ENCODE measurements at regions not wholly inside any gene's neighbourhood (a gene's known extent, or its start where the extent isn't known, plus 50 kb on each side); places are given as distances from the start of the nearest gene placed in this dataset.

GRCh38 chr13:62997038-62997599 lies 1581.5 kb upstream of the PCDH20 start:
- DNase-seq: no peak

GRCh38 chr13:62973804-62974203 lies 1558.2 kb upstream of the PCDH20 start:
- DNase-seq: no peak

GRCh38 chr13:62964522-62964921 lies 1548.9 kb upstream of the PCDH20 start:
- DNase-seq: no peak

- DNase-seq: no peak
Observed at GRCh38 chr13:62960723-62961122, 1545.1 kb upstream of the PCDH20 start.

- DNase-seq: no peak
Observed at GRCh38 chr13:62933809-62934208, 1518.2 kb upstream of the PCDH20 start.

- no peak for DNase-seq
Observed at GRCh38 chr13:62932256-62932883, 1516.7 kb upstream of the PCDH20 start.

- no peak for DNase-seq
Observed at GRCh38 chr13:62931853-62932252, 1516.2 kb upstream of the PCDH20 start.

GRCh38 chr13:62924395-62924794 lies 1508.7 kb upstream of the PCDH20 start:
- peak; percentile 4 for DNase-seq

- DNase-seq: no peak
Observed at GRCh38 chr13:62920159-62920558, 1504.5 kb upstream of the PCDH20 start.

GRCh38 chr13:62919491-62919890 lies 1503.8 kb upstream of the PCDH20 start:
- no peak for DNase-seq

- peak; percentile 38 for DNase-seq
Observed at GRCh38 chr13:62910541-62911060, 1495.0 kb upstream of the PCDH20 start.

GRCh38 chr13:62908321-62908720 lies 1492.7 kb upstream of the PCDH20 start:
- no peak for DNase-seq

GRCh38 chr13:62906896-62907295 lies 1491.2 kb upstream of the PCDH20 start:
- no peak for DNase-seq

GRCh38 chr13:62906469-62906868 lies 1490.8 kb upstream of the PCDH20 start:
- no peak for DNase-seq

- DNase-seq: no peak
Observed at GRCh38 chr13:62887046-62887445, 1471.4 kb upstream of the PCDH20 start.

GRCh38 chr13:62879071-62879470 lies 1463.4 kb upstream of the PCDH20 start:
- DNase-seq: no peak

GRCh38 chr13:62875118-62875640 lies 1459.5 kb upstream of the PCDH20 start:
- no peak for DNase-seq

GRCh38 chr13:62850331-62850730 lies 1434.7 kb upstream of the PCDH20 start:
- peak; percentile 3 for DNase-seq

- no peak for DNase-seq
Observed at GRCh38 chr13:62847520-62847919, 1431.9 kb upstream of the PCDH20 start.

GRCh38 chr13:62846302-62846701 lies 1430.7 kb upstream of the PCDH20 start:
- DNase-seq: no peak

GRCh38 chr13:62839338-62839737 lies 1423.7 kb upstream of the PCDH20 start:
- no peak for DNase-seq

GRCh38 chr13:62838929-62839328 lies 1423.3 kb upstream of the PCDH20 start:
- no peak for DNase-seq

GRCh38 chr13:62837895-62838294 lies 1422.2 kb upstream of the PCDH20 start:
- DNase-seq: no peak

GRCh38 chr13:62829486-62829885 lies 1413.8 kb upstream of the PCDH20 start:
- DNase-seq: no peak

Measured in NCI-H446 treated with DMSO at 0.1 percent for 48 hours (cell line).